ENCODE measurements at regions not wholly inside any gene's neighbourhood (a gene's known extent, or its start where the extent isn't known, plus 50 kb on each side); places are given as distances from the start of the nearest gene placed in this dataset.
A peak's percentile ranks its signal among the peaks of the same experiment; 100 is the strongest.

GRCh38 chr2:66675591-66675990 lies 240.7 kb downstream of the MEIS1 start:
- peaks cover 0 to 1% (median 0%) of the 10 kb centered on the region in 7 donors for H3K9me3 Mint-ChIP-seq
- H3K4me1 Mint-ChIP-seq, result no peaks in the 10 kb centered on the region
- no peak for ATAC-seq (ENCODE audit: low read depth in 2 of 2)
- no peak for DNase-seq
- no peak overlapping the region for H3K4me3 Mint-ChIP-seq
- H3K36me3 Mint-ChIP-seq, result peaks cover 0 to 4% of the 10 kb centered on the region in 2 donors
- H3K27me3 Mint-ChIP-seq, result peaks cover 5 to 8% (median 7%) of the 10 kb centered on the region in 3 donors
- no peak overlapping the region for H3K27ac Mint-ChIP-seq

- H3K36me3 Mint-ChIP-seq, result peaks cover 0 to 4% of the 10 kb centered on the region in 2 donors
- peaks cover 0 to 1% (median 0%) of the 10 kb centered on the region in 7 donors for H3K9me3 Mint-ChIP-seq
- H3K4me3 Mint-ChIP-seq, result no peak overlapping the region
- H3K27me3 Mint-ChIP-seq, result peaks cover 5 to 6% (median 6%) of the 10 kb centered on the region in 3 donors
- H3K4me1 Mint-ChIP-seq, result no peaks in the 10 kb centered on the region
- no peak overlapping the region for H3K27ac Mint-ChIP-seq
- no peak for DNase-seq
- no peak for ATAC-seq (ENCODE audit: low read depth in 2 of 2)
Measured at GRCh38 chr2:66679442-66679841, 244.5 kb downstream of the MEIS1 start.

GRCh38 chr2:66682476-66682875 lies 247.6 kb downstream of the MEIS1 start:
- peaks cover 0 to 1% (median 0%) of the 10 kb centered on the region in 7 donors for H3K9me3 Mint-ChIP-seq
- H3K27ac Mint-ChIP-seq, result no peak overlapping the region

GRCh38 chr2:66683064-66683463 lies 248.1 kb downstream of the MEIS1 start:
- H3K27me3 Mint-ChIP-seq, result peaks cover 0 to 4% (median 0%) of the 10 kb centered on the region in 3 donors
- H3K4me3 Mint-ChIP-seq, result no peak overlapping the region
- ATAC-seq (ENCODE audit: low read depth in 2 of 2), result no peak
- peaks cover 0 to 1% (median 0%) of the 10 kb centered on the region in 7 donors for H3K9me3 Mint-ChIP-seq
- no peaks in the 10 kb centered on the region for H3K4me1 Mint-ChIP-seq
- H3K27ac Mint-ChIP-seq, result peak overlapping the region in 1 of 6 donors; percentile 38
- no peak for DNase-seq
- no peaks in the 10 kb centered on the region for H3K36me3 Mint-ChIP-seq

More at GRCh38 chr2:66682476-66682875, 247.6 kb downstream of the MEIS1 start:
- H3K4me1 Mint-ChIP-seq, result no peaks in the 10 kb centered on the region
- ATAC-seq (ENCODE audit: low read depth in 2 of 2) (no peak), DNase-seq (no peak)
- peaks cover 0 to 4% (median 0%) of the 10 kb centered on the region in 3 donors for H3K27me3 Mint-ChIP-seq
- H3K36me3 Mint-ChIP-seq, result no peaks in the 10 kb centered on the region
- H3K4me3 Mint-ChIP-seq, result no peak overlapping the region

- Mint-ChIP-seq H3K4me3 (no peak overlapping the region), H3K36me3 (no peaks in the 10 kb centered on the region), H3K4me1 (no peaks in the 10 kb centered on the region), H3K27me3 (peaks cover 0 to 4% (median 0%) of the 10 kb centered on the region in 3 donors), H3K27ac (peak overlapping the region in 1 of 6 donors; percentile 38), H3K9me3 (no peaks in the 10 kb centered on the region)
- ATAC-seq (ENCODE audit: low read depth in 2 of 2) (no peak), DNase-seq (no peak)
Measured at GRCh38 chr2:66683599-66683998, 248.7 kb downstream of the MEIS1 start.

- Mint-ChIP-seq H3K27ac (no peak overlapping the region), H3K4me1 (no peaks in the 10 kb centered on the region), H3K36me3 (no peaks in the 10 kb centered on the region), H3K9me3 (no peaks in the 10 kb centered on the region), H3K27me3 (peaks cover 0 to 7% (median 0%) of the 10 kb centered on the region in 3 donors), H3K4me3 (no peak overlapping the region)
- DNase-seq (no peak), ATAC-seq (ENCODE audit: low read depth in 2 of 2) (no peak)
Measured at GRCh38 chr2:66684289-66684688, 249.4 kb downstream of the MEIS1 start.

- H3K27ac Mint-ChIP-seq, result no peak overlapping the region
- no peak for ATAC-seq (ENCODE audit: low read depth in 2 of 2)
- no peaks in the 10 kb centered on the region for H3K36me3 Mint-ChIP-seq
- peaks cover 0 to 11% (median 5%) of the 10 kb centered on the region in 3 donors for H3K27me3 Mint-ChIP-seq
- no peak overlapping the region for H3K4me3 Mint-ChIP-seq
- no peak for DNase-seq
- no peaks in the 10 kb centered on the region for H3K9me3 Mint-ChIP-seq
- H3K4me1 Mint-ChIP-seq, result no peaks in the 10 kb centered on the region
Measured at GRCh38 chr2:66686755-66687154, 251.8 kb downstream of the MEIS1 start.

GRCh38 chr2:66688951-66689350 lies 254.0 kb downstream of the MEIS1 start:
- H3K27ac Mint-ChIP-seq, result no peak overlapping the region
- no peaks in the 10 kb centered on the region for H3K4me1 Mint-ChIP-seq
- H3K27me3 Mint-ChIP-seq, result peaks cover 0 to 11% (median 5%) of the 10 kb centered on the region in 3 donors
- ATAC-seq (ENCODE audit: low read depth in 2 of 2) (no peak), DNase-seq (no peak)
- no peak overlapping the region for H3K4me3 Mint-ChIP-seq
- H3K9me3 Mint-ChIP-seq, result no peaks in the 10 kb centered on the region
- no peaks in the 10 kb centered on the region for H3K36me3 Mint-ChIP-seq

GRCh38 chr2:66689456-66690051 lies 254.6 kb downstream of the MEIS1 start:
- Mint-ChIP-seq H3K27ac (no peak overlapping the region), H3K4me1 (no peaks in the 10 kb centered on the region), H3K36me3 (no peaks in the 10 kb centered on the region), H3K9me3 (no peaks in the 10 kb centered on the region), H3K4me3 (no peak overlapping the region), H3K27me3 (peaks cover 0 to 11% (median 5%) of the 10 kb centered on the region in 3 donors)
- DNase-seq (no peak), ATAC-seq (ENCODE audit: low read depth in 2 of 2) (no peak)

- no peaks in the 10 kb centered on the region for H3K4me1 Mint-ChIP-seq
- ATAC-seq (ENCODE audit: low read depth in 2 of 2) (no peak), DNase-seq (no peak)
- no peaks in the 10 kb centered on the region for H3K9me3 Mint-ChIP-seq
- no peak overlapping the region for H3K27ac Mint-ChIP-seq
- no peak overlapping the region for H3K4me3 Mint-ChIP-seq
- peaks cover 0 to 11% (median 9%) of the 10 kb centered on the region in 3 donors for H3K27me3 Mint-ChIP-seq
- H3K36me3 Mint-ChIP-seq, result no peaks in the 10 kb centered on the region
Measured at GRCh38 chr2:66691031-66691965, 256.4 kb downstream of the MEIS1 start.

- Mint-ChIP-seq H3K27me3 (peaks cover 0 to 9% (median 6%) of the 10 kb centered on the region in 3 donors), H3K4me1 (no peaks in the 10 kb centered on the region), H3K36me3 (no peaks in the 10 kb centered on the region), H3K27ac (no peak overlapping the region), H3K4me3 (no peak overlapping the region), H3K9me3 (no peaks in the 10 kb centered on the region)
- DNase-seq (no peak), ATAC-seq (ENCODE audit: low read depth in 2 of 2) (no peak)
Measured at GRCh38 chr2:66692521-66693054, 257.7 kb downstream of the MEIS1 start.

- no peaks in the 10 kb centered on the region for H3K9me3 Mint-ChIP-seq
Measured at GRCh38 chr2:66693076-66693965, 258.4 kb downstream of the MEIS1 start.

More at GRCh38 chr2:66693076-66693965, 258.4 kb downstream of the MEIS1 start:
- H3K36me3 Mint-ChIP-seq, result no peaks in the 10 kb centered on the region
- peak overlapping the region in 1 of 6 donors; percentile 36 for H3K27ac Mint-ChIP-seq
- ATAC-seq (ENCODE audit: low read depth in 2 of 2) (no peak), DNase-seq (no peak)
- H3K4me1 Mint-ChIP-seq, result no peaks in the 10 kb centered on the region
- H3K4me3 Mint-ChIP-seq, result peak overlapping the region in 1 of 8 donors; percentile 30
- peaks cover 0 to 9% (median 6%) of the 10 kb centered on the region in 3 donors for H3K27me3 Mint-ChIP-seq

Data from naive B cell (primary cell).